ENCODE measurements at regions not wholly inside any gene's neighbourhood (a gene's known extent, or its start where the extent isn't known, plus 50 kb on each side); places are given as distances from the start of the nearest gene placed in this dataset.

- Histone ChIP-seq H3K4me1 (ENCODE audit: control insufficient read depth in 4 of 4, insufficient read depth in 4 of 4, low read length in 3 of 4) (no peaks in the 10 kb centered on the region), H3K9ac (ENCODE audit: low read depth in 1 of 2, low read length in 2 of 2) (no peak overlapping the region)
- WGBS, result 41% methylated on average over 1 of the region's 1 CpG
These were observed 710.8 kb upstream of the GRAMD2B start for GRCh38 chr5:125712397-125712796.

DNA sequence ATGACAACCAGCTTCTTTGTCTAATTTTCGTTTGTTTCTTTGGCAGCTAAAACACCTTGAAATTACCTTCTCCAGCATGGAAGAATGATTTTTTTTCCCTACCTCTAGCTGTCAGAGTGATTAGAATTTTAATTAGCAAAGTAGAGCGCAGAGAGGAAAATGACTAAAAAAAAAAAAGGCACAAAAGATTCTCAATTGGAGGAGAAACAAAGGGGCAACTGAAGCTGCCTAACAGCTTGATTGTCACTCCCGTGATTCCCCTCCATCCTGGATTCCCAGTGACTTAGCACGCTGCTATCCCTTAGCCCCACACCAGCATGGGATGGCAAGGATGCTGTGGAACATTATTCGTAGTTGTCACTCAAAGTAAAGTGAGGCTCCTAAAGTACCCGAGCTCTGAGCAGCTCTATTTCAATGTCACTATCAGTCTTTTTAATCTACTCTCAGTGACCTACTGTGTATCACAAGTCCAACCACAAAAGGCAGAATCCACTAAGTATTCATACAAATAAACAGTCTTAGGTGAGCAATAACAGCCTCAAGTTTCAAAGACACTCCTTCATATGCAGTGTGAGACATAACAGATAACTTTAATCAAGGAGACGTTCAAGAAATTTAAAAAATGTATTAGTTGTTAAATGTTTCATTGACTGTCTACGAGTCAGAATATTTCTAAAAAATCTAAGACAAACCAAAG lies 710.0 kb upstream of the GRAMD2B start:
- no peak overlapping the region for H3K4me3 ChIP-seq (ENCODE audit: low read depth in 1 of 3, low read length in 3 of 3)
- H3K9me3 ChIP-seq (ENCODE audit: control insufficient read depth in 4 of 4, low read length in 3 of 4), result no peaks in the 10 kb centered on the region
- no peaks in the 10 kb centered on the region for H3K27me3 ChIP-seq (ENCODE audit: control insufficient read depth in 4 of 4, insufficient read depth in 4 of 4, low read length in 3 of 4)
- no peaks in the 10 kb centered on the region for H3K4me1 ChIP-seq (ENCODE audit: control insufficient read depth in 4 of 4, insufficient read depth in 4 of 4, low read length in 3 of 4)
- H3K27ac ChIP-seq (ENCODE audit: low read depth in 1 of 2, low read length in 2 of 2), result no peak overlapping the region
- no peak overlapping the region for H3K9ac ChIP-seq (ENCODE audit: low read depth in 1 of 2, low read length in 2 of 2)
- no peak for TF ChIP-seq JUND (IDR thresholded peaks at IDR 0.05)
- no peak for TF ChIP-seq YY1 (IDR thresholded peaks at IDR 0.05)
- TF ChIP-seq HNF4G (IDR thresholded peaks at IDR 0.05), result no peak
- no peak for TF ChIP-seq MAX (IDR thresholded peaks at IDR 0.05)
- TF ChIP-seq REST (IDR thresholded peaks at IDR 0.05), result no peak
- no peak for TF ChIP-seq FOXA2 (IDR thresholded peaks at IDR 0.05)
- no peak for TF ChIP-seq SP1 (IDR thresholded peaks at IDR 0.05)
- no peak for TF ChIP-seq EGR1 (IDR thresholded peaks at IDR 0.05; ENCODE audit: low read depth in 2 of 2)
- no peak for TF ChIP-seq RXRA (IDR thresholded peaks at IDR 0.05)
- TF ChIP-seq RAD21 (IDR thresholded peaks at IDR 0.05), result no peak
- TF ChIP-seq HNF4A (conservative IDR thresholded peaks at IDR 0.05), result no peak
- TF ChIP-seq, protein P1, sequence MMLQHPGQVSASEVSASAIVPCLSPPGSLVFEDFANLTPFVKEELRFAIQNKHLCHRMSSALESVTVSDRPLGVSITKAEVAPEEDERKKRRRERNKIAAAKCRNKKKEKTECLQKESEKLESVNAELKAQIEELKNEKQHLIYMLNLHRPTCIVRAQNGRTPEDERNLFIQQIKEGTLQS (IDR thresholded peaks at IDR 0.05), result no peak
- no peak for TF ChIP-seq TAF1 (conservative IDR thresholded peaks at IDR 0.05)
- TF ChIP-seq GABPA (IDR thresholded peaks at IDR 0.05 in 1 of 2, conservative IDR thresholded peaks at IDR 0.05 in 1 of 2), result no peak
- TF ChIP-seq ZBTB33 (IDR thresholded peaks at IDR 0.05), result no peak
- TF ChIP-seq FOXA1 (IDR thresholded peaks at IDR 0.05), result no peak
- no peak for TF ChIP-seq NR2F2 (IDR thresholded peaks at IDR 0.05)
- TF ChIP-seq, protein P2, sequence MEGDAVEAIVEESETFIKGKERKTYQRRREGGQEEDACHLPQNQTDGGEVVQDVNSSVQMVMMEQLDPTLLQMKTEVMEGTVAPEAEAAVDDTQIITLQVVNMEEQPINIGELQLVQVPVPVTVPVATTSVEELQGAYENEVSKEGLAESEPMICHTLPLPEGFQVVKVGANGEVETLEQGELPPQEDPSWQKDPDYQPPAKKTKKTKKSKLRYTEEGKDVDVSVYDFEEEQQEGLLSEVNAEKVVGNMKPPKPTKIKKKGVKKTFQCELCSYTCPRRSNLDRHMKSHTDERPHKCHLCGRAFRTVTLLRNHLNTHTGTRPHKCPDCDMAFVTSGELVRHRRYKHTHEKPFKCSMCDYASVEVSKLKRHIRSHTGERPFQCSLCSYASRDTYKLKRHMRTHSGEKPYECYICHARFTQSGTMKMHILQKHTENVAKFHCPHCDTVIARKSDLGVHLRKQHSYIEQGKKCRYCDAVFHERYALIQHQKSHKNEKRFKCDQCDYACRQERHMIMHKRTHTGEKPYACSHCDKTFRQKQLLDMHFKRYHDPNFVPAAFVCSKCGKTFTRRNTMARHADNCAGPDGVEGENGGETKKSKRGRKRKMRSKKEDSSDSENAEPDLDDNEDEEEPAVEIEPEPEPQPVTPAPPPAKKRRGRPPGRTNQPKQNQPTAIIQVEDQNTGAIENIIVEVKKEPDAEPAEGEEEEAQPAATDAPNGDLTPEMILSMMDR (IDR thresholded peaks at IDR 0.05; ENCODE audit: low read depth, low read length, missing input control), result no peak
- no peaks in the 10 kb centered on the region for H3K36me3 ChIP-seq (ENCODE audit: control insufficient read depth in 4 of 4, insufficient read depth in 3 of 4, low read depth in 1 of 4, low read length in 3 of 4)
- DNase-seq (ENCODE audit: low spot score), result no peak
- WGBS, result 82% methylated on average over 8 of the region's 8 CpGs

More at GRCh38 chr5:125712397-125712796, 710.8 kb upstream of the GRAMD2B start:
- no peaks in the 10 kb centered on the region for H3K27me3 ChIP-seq (ENCODE audit: control insufficient read depth in 4 of 4, insufficient read depth in 4 of 4, low read length in 3 of 4)
- no peak for TF ChIP-seq HNF4G (IDR thresholded peaks at IDR 0.05)
- TF ChIP-seq RXRA (IDR thresholded peaks at IDR 0.05), result no peak
- TF ChIP-seq EGR1 (IDR thresholded peaks at IDR 0.05; ENCODE audit: low read depth in 2 of 2), result no peak
- no peak for TF ChIP-seq FOXA2 (IDR thresholded peaks at IDR 0.05)
- TF ChIP-seq ZBTB33 (IDR thresholded peaks at IDR 0.05), result no peak
- no peak for TF ChIP-seq RAD21 (IDR thresholded peaks at IDR 0.05)
- no peak for TF ChIP-seq TAF1 (conservative IDR thresholded peaks at IDR 0.05)
- TF ChIP-seq, protein P1 (IDR thresholded peaks at IDR 0.05), result no peak
- TF ChIP-seq JUND (IDR thresholded peaks at IDR 0.05), result no peak
- DNase-seq (ENCODE audit: low spot score), result no peak
- no peak overlapping the region for H3K4me3 ChIP-seq (ENCODE audit: low read depth in 1 of 3, low read length in 3 of 3)
- no peaks in the 10 kb centered on the region for H3K9me3 ChIP-seq (ENCODE audit: control insufficient read depth in 4 of 4, low read length in 3 of 4)
- no peak overlapping the region for H3K27ac ChIP-seq (ENCODE audit: low read depth in 1 of 2, low read length in 2 of 2)
- no peaks in the 10 kb centered on the region for H3K36me3 ChIP-seq (ENCODE audit: control insufficient read depth in 4 of 4, insufficient read depth in 3 of 4, low read depth in 1 of 4, low read length in 3 of 4)

All from liver (tissue), 8 donors.